GM12891 (cell line): ENCODE measurements at regions not wholly inside any gene's neighbourhood (a gene's known extent, or its start where the extent isn't known, plus 50 kb on each side); places are given as distances from the start of the nearest gene placed in this dataset.

Experiments
- DNase-seq: peaks from one replicate; pipeline ENCODE4 v3.0.0; 2011; ENCODE audit warnings: low spot score; ENCODE audit not compliant: insufficient read length
- FAIRE-seq: peaks from 2 replicates; lab custom pipeline; 2011; peaks lifted over from hg19 to GRCh38; lab: Jason Lieb, UNC
- PAX5 ChIP-seq: IDR thresholded peaks from 2 replicates; pipeline ENCODE4 v1.6.1; 2011; ENCODE audit warnings: low read length, moderate library complexity, mild to moderate bottlenecking; ENCODE audit not compliant: insufficient read depth, severe bottlenecking
- POLR2A ChIP-seq: IDR thresholded peaks from 2 replicates; pipeline ENCODE4 v1.6.1; 2011; ENCODE audit warnings: low read depth, low read length, control low read depth
- POLR2AphosphoS5 ChIP-seq: IDR thresholded peaks from 2 replicates; pipeline ENCODE4 v1.6.1; 2011; ENCODE audit warnings: low read depth, low read length, control low read depth
- POU2F2 ChIP-seq: IDR thresholded peaks from 2 replicates; pipeline ENCODE4 v1.6.1; 2011; ENCODE audit warnings: low read depth, mild to moderate bottlenecking, control low read depth, low read length, moderate library complexity
- SPI1 ChIP-seq: IDR thresholded peaks from 2 replicates; pipeline ENCODE4 v1.6.1; 2011; ENCODE audit warnings: low read depth, low read length, control low read depth
- TAF1 ChIP-seq: IDR thresholded peaks from 2 replicates; pipeline ENCODE4 v1.6.1; 2011; ENCODE audit warnings: low read depth, low read length, control low read depth

GRCh38 chr2:9756692-9757250 is 86.5 kb upstream of the TAF1B start:
- no peak for FAIRE-seq
- no peak for DNase-seq
- no peak for TF ChIP-seq POLR2A

GRCh38 chr2:9757501-9758264 is 85.6 kb upstream of the TAF1B start:
- DNase-seq (no peak), FAIRE-seq (no peak)
- no peak for TF ChIP-seq PAX5

- FAIRE-seq (no peak), DNase-seq (no peak)
- no peak for TF ChIP-seq POLR2A
- TF ChIP-seq TAF1: no peak
These were observed 84.5 kb upstream of the TAF1B start for GRCh38 chr2:9758741-9759140.

GRCh38 chr2:9760069-9760901 is 83.0 kb upstream of the TAF1B start:
- DNase-seq (no peak), FAIRE-seq (no peak)
- TF ChIP-seq POLR2AphosphoS5 (no peak), POU2F2 (no peak), SPI1 (no peak), TAF1 (no peak), POLR2A (no peak), PAX5 (no peak)

GRCh38 chr2:9760902-9761228 is 82.4 kb upstream of the TAF1B start:
- no peak for TF ChIP-seq TAF1
- no peak for TF ChIP-seq SPI1
- no peak for TF ChIP-seq POLR2A
- TF ChIP-seq PAX5: no peak
- DNase-seq (no peak), FAIRE-seq (no peak)

GRCh38 chr2:9761577-9761976 is 81.7 kb upstream of the TAF1B start:
- no peak for DNase-seq
- no peak for TF ChIP-seq POU2F2
- no peak for TF ChIP-seq SPI1
- TF ChIP-seq POLR2A: no peak
- TF ChIP-seq PAX5: no peak
- no peak for TF ChIP-seq TAF1
- TF ChIP-seq POLR2AphosphoS5: no peak

GRCh38 chr2:9762164-9762563 is 81.1 kb upstream of the TAF1B start:
- FAIRE-seq (no peak), DNase-seq (no peak)
- TF ChIP-seq POU2F2 (no peak), TAF1 (no peak)

More at GRCh38 chr2:9761577-9761976, 81.7 kb upstream of the TAF1B start:
- FAIRE-seq: no peak

GRCh38 chr2:9762941-9763340 is 80.3 kb upstream of the TAF1B start:
- DNase-seq: no peak
- TF ChIP-seq POLR2AphosphoS5: no peak
- no peak for TF ChIP-seq PAX5
- no peak for FAIRE-seq

- TF ChIP-seq TAF1 (no peak), POU2F2 (no peak), POLR2A (no peak), PAX5 (no peak), POLR2AphosphoS5 (no peak), SPI1 (no peak)
- DNase-seq (no peak), FAIRE-seq (no peak)
These were observed 79.7 kb upstream of the TAF1B start for GRCh38 chr2:9763356-9764152.
